ENCODE measurements at regions not wholly inside any gene's neighbourhood (a gene's known extent, or its start where the extent isn't known, plus 50 kb on each side); places are given as distances from the start of the nearest gene placed in this dataset.
"Not testable (repeated sequence)": the region's sequence is repeated elsewhere in the genome, so short reads cannot be mapped to it uniquely, and the experiment has no call there.

DNA sequence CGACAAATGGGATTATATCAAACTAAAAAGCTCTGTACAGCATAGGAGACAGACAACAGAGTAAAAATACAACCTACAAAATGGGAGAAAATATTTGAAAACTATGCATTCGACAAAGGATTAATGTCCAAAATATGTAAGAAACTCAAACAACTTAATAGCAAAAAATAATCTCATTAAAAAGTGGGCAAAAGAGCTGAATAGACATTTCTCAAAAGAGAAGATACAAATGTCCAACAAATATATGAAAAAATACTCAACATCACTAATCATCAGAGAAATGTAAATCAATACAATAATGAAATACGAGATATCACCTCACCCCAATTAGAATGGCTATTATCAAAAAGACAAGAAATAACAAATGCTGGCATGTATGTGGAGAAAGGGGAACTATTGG, 272.9 kb downstream of the KLHL13 start:
- no peak for DNase-seq

DNA sequence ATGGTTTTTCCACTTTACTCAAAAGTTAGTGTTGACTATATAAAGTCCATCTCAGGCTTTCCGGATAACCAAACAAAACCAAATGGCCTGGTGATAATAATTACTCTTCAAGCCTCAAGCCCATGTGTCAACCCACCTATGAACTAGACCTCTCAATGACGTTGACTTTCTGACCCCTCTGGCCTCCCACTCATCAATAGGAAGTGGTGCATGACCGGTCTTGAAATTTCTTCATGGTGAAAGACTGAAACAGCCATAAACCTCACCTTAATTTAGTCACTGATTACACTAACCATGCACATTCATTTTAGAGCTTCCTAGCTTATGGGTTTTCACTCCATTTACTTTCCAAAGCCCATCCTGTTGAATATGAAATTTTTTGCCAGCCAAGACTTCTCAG, 276.0 kb downstream of the KLHL13 start:
- no peak for DNase-seq

DNA sequence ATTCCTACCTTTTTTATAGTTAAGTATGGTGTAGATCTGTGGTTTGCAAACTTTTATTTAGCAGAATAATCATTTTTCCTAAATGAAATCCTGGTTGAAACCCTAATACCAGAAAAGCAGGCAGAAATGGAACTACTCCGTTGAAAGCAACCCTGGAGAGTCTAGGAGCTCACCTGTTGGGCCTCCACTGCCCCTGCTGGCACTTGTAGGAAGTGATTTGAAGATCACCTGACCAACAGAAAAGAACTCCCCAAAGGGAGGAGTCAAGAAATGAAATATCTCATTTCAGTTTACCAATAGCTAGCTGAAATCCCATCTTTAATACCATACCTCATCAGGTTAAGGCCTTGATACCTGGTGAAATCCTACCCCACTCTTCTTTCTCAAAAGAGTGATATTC, 277.1 kb downstream of the KLHL13 start:
- DNase-seq: no peak

DNA sequence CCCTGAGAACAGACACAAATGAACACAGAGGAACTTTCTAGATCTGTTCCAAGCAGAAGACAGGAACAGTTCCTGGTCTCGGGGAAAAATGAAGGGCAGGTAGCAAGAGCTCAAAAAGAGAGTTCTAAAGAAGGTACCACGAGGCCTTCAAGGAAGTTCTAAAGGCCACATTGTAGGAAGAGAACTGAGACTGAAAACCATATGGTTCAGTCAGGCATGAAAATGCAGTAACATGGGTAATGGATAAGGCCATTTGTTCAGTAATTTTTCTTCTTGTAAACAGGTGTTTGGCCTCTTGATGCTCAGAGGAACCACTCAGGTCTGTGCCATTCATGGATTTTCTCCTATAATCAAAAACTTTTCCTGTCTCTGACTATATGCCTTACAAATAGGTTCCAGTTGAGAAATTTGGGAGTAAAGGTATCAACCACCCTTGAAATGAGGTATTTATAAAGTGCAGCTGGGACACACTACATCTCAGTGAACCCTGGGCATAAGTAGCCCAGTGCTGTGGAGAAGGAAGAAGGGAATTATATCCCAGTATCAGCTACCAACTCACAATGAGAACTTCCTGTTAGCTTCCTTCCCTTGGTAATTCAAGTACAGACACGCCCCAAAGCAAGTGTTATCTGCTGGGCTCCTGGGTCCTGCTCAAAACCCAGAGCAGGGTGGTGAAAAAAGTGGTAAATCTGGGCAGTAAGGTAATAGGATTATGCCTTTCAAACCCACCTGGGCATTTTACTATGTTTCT, 277.9 kb downstream of the KLHL13 start:
- DNase-seq: no peak

DNA sequence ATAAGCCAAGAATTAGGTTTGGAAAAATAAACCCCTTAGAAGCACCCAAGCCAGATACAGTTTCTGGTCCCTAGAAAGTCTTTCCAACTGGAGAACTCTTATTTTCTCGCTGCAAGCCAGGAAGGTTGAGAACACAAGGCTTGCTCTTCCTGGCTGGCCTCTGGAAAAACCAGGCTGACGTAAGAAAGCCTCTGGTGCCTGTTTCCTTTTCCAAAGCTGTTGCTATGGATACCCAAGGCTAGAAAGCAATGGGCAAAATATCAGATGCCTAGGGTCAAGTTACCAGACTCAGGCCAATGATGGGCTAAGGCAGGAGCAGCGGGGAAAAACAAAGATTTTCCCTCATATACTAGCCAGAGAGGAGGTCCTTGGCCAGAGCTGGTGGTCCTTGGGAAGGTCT, 281.6 kb downstream of the KLHL13 start:
- no peak for DNase-seq

DNA sequence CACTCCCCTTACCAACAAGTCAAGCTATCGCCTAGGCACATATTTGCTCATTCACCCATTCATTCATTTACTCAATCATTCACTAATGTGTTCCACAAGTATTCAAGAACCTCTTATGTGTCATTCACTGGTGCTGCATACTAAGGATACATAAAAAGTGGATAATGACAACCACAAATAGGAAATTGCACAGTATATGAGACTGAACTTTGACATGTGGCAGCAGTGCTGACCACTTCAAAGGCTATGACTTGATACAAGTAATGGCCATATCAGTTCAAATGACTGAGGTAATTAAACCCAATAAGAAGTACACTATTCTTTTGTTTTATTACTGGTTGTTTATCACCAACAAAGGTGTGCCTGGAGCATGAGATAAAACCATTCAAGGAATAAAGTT, 282.5 kb downstream of the KLHL13 start:
- no peak for DNase-seq

DNA sequence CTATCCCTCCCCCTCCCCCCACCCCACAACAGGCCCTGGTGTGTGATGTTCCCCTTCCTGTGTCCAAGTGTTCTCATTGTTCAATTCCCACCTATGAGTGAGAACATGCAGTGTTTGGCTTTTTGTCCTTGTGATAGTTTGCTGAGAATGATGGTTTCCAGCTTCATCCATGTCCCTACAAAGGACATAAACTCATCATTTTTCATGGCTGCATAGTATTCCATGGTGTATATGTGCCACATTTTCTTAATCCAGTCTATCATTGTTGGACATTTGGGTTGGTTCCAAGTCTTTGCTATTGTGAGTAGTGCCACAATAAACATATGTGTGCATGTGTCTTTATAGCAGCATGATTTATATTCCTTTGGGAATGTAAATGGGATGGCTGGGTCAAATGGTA, 295.1 kb downstream of the KLHL13 start:
- not testable (repeated sequence) for DNase-seq

DNA sequence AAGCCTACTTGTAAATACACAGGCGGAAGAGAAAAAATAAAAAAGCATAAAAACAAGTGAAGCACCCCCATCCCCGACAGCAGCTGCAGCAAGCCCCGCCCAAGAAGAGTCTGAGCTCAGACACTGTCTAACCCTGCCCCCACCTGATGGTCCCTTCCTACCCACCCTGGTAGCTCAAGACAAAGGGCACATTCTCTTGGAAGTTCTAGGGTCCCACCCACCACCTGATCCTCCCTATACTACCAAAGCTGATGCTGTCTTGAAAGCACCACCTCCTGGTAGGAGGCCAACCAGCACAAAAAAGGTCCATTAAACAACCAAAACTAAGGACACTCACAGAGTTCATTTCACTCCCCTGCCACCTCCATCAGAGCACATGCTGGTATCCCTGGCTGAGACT, 308.2 kb downstream of the KLHL13 start:
- DNase-seq: no peak

DNA sequence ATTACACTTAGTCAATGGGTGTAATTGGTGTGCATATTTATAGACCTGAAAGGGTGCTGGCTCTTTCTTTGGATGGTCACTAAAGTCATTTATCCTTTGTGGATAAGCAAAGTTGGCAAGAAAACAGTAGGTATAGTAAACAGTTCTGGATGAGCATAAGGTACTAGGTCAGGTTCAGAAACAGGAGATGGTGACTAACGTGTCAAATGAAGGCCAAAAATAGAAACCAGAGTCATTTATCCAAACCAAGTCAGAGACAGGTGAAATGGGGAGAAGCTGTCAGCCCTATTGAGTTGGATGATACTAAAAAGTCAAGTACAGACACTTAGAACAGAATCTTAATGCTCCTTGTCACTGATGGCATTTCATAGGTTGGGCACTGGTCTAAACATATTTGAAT, 313.1 kb downstream of the KLHL13 start:
- DNase-seq: no peak

DNA sequence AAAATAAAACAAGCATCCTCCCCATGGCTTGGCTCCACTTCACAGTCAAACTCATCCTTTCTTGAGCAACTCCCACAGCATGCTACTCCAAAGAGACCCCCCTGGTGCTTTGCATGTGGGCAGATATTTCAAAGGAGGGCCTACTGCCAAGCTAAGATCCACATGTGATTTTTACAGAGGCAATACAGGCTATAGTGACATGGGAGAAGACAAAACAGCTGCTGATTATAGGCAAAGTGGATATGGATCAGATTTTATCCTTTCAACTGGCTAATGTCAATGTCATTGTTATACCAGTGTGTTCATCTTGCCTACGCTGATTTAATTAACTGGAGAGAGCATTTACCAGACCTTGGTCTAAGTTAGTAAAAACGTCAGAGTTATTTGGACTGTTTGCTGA, 328.3 kb downstream of the KLHL13 start:
- no peak for DNase-seq

DNA sequence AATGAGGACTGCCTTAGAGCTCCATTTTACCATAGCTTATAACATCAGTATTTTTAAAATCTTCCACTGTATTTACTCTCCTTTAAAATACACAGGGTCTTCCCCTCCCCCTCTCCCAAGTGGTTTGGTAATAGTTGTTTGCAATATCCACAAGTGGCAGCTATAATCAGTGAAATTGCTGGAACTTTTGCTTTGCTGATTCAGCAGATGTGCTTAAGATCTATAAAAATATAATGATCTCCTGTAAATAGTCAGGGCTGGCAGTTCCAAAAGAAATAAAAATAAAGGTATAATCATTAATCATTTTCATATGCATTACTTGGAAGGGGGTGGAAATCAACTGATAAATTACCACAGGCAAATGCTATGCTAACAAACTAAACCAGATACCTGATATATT, 345.2 kb downstream of the KLHL13 start:
- DNase-seq: no peak

DNA sequence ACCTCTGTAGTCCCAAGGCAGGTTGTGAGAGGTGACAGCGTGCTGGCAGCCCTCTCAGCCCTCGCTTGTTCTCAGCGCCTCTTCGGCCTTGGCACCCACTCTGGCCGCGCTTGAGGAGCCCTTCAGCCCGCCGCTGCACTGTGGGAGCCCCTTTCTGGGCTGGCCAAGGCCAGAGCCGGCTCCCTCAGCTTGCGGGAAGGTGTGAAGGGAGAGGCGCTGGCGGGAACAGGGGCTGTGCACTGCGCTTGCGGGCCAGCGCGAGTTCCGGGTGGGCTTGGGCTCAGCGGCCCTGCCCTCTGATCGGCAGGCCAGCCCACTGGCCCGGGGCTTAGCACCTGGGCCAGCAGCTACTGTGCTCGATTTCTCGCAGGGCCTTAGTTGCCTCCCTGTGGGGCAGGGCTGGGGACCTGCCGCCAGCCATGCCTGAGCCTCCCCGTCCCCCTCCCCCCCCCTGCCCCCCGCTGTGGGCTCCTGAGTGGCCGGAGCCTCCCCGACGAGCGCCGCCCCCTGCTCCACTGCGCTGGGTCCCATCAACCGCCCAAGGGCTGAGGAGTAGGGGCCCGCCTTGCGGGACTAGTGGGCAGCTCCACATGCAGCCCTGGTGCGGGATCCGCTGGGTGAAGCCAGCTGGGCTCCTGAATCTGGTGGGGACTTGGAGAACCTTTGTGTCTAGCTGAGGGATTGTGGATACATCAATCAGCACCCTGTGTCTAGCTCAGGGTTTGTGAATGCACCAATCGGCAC, 347.6 kb downstream of the KLHL13 start:
- no peak for DNase-seq

DNA sequence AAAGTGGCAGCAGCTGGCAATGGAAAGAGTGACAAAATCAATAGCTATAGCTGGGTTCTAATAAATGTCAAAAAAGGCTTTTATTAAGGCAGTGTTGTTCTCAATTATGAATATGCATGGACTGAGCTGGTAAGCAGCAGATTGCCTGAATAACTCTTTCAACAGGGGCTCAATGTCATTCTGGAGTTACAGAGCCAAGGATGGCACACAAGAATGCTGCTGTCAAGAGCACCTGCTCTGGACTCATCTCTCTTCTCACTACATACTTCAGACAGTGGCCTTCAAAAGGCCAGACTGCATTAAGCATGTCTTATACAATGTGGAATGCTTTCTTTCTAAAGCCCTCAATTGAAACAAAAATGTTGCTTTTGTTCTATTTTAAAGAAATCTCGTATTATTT, 351.4 kb downstream of the KLHL13 start:
- no peak for DNase-seq

DNA sequence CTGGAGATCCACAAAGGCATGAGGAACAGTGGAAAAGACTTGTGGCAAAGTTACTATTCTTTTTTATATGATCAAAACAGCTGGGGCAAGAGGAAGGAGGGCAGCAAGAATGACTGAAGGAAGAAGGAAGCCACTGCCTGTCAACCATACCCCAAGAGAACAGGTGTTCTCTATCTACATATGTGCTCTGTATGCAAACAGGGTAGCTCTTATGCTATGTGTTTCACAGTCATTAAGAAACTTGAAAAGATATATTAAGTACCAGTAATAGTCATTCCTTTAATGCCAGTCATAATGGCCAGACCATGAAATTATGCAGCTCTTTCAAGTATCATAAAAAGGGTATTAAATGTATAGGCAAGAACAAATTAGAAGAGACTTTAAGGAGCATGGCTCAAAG, 363.9 kb downstream of the KLHL13 start:
- DNase-seq: no peak

DNA sequence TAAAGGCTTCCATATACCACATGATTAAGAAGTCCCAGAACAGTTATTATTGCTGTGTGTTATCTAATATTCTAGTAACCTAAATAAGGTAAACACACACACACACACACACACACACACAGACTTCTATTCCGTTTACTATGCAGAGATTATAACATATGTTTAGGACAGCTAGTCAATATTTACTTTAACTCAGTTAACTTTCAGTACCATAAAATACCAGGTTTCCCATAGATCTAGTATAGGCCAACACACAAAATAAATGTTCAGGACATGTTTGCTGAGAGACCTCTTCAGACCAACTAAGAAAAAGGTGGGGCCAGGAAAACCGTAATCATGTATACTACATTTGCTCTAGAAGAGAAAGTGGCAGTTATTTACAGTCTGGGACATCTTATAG, 365.5 kb downstream of the KLHL13 start:
- DNase-seq: no peak

DNA sequence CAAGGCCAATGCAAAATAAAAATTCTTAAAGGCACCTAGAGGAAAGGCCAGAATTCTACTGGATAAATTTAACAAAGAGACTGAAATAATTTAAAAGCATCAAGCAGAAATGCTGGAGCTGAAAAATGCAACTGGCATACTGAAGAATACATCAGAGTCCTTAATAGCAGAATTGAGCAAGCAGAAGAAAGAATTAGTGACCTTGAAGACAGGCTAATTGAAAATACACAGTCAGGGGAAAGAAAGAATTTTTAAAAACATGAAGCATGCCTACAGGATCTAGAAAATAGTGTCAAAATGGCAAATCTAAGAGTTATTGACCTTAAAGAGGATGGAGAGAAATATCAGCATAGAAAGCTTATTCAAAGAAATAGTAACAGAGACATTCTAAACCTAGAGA, 371.7 kb downstream of the KLHL13 start:
- DNase-seq: no peak

DNA sequence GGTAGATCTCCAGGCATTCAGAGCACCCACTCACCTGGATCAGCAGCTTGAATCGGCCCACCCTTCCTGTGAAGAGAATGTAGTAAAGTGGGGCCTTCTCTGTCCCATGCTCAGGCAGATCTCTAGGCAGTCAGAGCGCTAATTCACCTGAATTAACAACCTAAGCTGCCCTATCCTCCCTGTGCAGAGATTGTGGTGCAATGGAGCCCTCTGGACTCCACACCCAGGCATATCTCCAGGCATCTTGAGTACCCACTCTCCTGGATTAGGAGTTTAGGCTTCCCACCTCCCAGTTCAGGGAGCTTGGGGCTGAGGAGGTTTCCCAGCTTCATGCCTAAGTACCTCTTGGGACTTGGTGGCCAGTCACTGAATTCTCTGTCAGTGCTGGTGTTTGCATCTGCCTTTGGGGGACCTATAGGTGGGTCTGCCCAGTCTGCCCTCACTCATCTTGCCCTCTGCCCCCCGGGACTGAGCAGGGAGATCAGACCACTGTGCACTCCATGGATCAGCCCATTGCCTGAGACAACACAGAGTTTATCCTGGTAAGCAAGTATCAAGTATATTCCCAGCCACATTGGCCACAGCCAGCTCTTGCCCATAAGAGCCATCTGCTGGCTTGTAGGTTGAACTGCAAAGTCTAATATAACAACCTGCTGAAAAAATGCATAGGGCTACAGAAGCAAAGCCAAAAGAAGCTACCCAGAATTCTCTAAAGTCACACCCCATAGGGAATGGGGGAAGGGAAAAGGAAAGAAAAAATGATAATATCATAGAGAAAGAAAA, 372.9 kb downstream of the KLHL13 start:
- no peak for DNase-seq

DNA sequence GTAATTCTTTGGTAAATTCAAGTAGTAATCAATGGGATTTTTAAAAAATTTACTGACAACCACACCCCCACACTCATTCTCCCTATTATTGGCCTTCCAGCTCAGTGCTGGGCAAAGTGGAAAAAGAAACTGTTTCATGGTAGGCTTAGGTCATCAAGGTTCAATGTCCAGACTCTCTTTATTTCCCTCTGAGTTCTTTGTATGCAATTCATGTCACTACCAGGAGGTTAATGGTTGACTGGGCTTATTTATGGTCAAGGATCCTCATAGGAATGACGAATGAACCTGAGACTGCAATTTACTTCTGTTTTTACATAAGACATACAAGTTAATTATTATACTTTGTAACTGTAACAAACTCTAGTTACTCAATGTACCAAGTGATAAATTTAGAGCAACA, 403.2 kb downstream of the KLHL13 start:
- DNase-seq: no peak

DNA sequence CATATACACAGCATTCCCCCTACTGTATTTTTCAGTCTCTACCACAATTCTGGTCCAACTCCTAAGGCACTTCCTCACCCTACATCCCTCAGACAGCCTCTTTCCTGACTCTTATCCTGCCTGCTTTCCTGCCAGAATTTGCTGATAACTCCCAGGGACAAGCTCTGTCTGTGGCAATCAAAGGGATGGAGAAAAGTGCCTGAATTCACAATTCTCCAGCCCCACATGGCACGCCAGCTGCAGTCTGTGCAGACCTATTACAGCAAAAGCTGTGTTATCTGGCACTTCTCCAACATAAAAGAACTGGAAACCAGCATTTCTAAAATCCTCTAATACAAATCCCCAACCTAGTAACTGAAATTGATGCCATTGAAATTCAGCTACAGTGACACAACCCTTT, 404.8 kb downstream of the KLHL13 start:
- no peak for DNase-seq

DNA sequence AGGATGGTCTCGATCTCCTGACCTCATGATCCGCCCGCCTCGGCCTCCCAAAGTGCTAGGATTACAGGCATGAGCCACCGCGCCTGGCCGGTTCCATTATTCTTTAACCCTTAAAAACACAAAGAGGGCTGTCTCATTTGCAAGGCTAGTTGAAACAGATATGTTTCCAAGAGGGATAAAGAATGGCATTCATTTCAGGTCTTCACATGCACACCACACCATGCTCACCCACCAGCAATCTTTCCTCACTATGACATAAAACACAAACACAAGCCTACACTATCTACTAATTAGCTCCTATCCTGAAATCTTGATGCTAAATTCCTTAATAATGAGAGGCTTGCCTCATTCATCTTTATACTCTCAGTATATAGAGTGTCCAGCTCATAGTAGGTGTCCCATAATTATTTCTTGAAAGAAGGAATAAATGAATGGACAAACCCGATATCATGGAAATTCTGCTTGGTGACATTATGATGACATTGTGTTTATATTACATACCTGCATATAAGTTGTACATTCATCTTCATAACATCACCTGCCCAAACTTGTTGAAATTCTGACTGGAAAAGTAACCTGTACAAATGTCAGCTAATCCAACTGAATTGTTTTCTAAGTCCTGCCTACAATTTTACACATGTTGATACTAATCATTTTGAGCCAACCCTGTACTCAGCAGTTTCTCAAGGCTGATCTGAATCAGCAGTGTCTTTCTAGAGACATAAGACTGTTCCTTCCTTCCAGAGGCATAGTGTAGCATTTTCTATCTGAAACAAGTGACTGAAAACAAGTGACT, 408.5 kb downstream of the KLHL13 start:
- DNase-seq: no peak

DNA sequence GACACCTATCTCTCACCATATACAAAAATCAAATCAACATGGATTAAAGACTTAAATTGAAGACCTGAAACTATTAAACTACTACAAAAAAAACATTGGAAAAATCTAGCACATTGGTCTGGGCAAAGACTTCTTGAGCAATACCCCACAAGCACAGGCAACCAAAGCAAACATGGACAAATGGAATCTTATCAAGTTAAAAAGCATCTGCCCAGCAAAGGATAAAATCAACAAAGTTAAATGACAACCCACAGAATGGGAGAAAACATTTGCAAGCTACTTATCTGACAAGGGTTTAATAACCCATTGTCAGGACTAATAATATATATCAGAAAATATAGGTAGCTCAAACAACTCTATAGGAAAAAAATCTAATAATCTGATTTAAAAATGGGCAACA, 415.6 kb downstream of the KLHL13 start:
- DNase-seq: no peak

DNA sequence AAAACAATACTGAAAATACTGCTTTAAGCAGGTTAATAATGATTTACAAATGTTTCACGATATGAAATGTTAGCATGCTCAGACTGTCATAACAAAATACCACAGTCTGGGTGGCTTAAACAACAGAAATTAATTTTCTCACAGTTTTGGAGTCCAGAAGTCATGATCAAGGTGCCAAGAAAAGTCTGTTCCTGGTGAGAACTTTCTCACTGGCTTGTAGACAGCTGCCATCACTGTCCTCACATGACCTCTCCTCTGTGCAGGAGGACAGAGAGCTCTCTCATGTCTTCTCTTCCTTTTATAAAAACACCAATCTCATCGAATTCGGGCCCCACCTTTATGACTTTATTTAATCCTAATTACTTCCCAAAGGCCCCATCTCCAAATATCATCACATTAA, 426.7 kb downstream of the KLHL13 start:
- DNase-seq: no peak

DNA sequence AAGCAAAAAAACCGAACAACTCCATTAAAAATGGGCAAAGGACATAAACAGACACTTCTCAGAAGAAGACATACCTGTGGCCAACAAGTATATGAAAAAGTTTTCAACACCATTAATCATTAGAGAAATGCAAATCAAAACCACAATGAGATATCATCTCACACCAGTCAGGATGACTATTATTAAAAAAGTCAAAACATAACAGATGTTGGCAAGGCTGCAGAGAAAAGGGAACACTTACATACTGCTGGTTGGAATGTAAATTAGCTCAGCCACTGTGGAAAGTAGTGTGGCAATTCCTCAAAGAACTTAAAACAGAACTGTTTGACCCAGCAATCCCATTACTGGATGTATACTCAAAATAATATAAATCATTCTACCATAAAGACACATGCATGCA, 436.3 kb downstream of the KLHL13 start:
- no peak for DNase-seq
